Muscle layer of colon (tissue), 2 donors: ENCODE measurements at regions not wholly inside any gene's neighbourhood (a gene's known extent, or its start where the extent isn't known, plus 50 kb on each side); places are given as distances from the start of the nearest gene placed in this dataset.

Experiments used
- H3K27ac ChIP-seq: one replicate; pipeline ENCODE4 v1.7.0; 2013; ENCODE audit warnings: low read depth, mild to moderate bottlenecking, low read length, moderate library complexity
- H3K27me3 ChIP-seq, 2 donors: one replicate each; pipeline ENCODE4 v1.7.0; 2013; ENCODE audit warnings: low read length in 2 of 2, mild to moderate bottlenecking in 2 of 2; ENCODE audit not compliant: insufficient read depth in 2 of 2, control insufficient read depth in 1 of 2
- H3K36me3 ChIP-seq: one replicate; pipeline ENCODE4 v1.7.0; 2013; ENCODE audit warnings: mild to moderate bottlenecking, low read length; ENCODE audit not compliant: insufficient read depth
- H3K4me1 ChIP-seq: one replicate; pipeline ENCODE4 v1.7.0; 2013; ENCODE audit warnings: mild to moderate bottlenecking, low read length; ENCODE audit not compliant: insufficient read depth
- H3K4me3 ChIP-seq, 2 donors: one replicate each; pipeline ENCODE4 v1.7.0; 2013; ENCODE audit warnings: low read length in 2 of 2, low read depth in 1 of 2, mild to moderate bottlenecking in 1 of 2, moderate library complexity in 1 of 2
- H3K9ac ChIP-seq: one replicate; pipeline ENCODE4 v1.7.0; 2013; ENCODE audit warnings: low read length
- H3K9me3 ChIP-seq: one replicate; pipeline ENCODE4 v1.7.0; 2013; ENCODE audit warnings: mild to moderate bottlenecking, low read length
- donor health status: abdominal sarcoma.
- donor health status: Adenocarcinoma of cecum.

GRCh38 chr3:159631226-159631625 lies 357.4 kb upstream of the IL12A start:
- H3K27ac ChIP-seq, result no peak overlapping the region
- no peak overlapping the region for H3K9ac ChIP-seq
- no peaks in the 10 kb centered on the region for H3K27me3 ChIP-seq
- no peaks in the 10 kb centered on the region for H3K9me3 ChIP-seq
- no peaks in the 10 kb centered on the region for H3K36me3 ChIP-seq
- no peak overlapping the region for H3K4me3 ChIP-seq
- H3K4me1 ChIP-seq, result no peaks in the 10 kb centered on the region

- H3K27ac ChIP-seq, result no peak overlapping the region
- no peak overlapping the region for H3K9ac ChIP-seq
These were observed 356.5 kb upstream of the IL12A start for GRCh38 chr3:159632128-159632527.

GRCh38 chr3:159632851-159633250 lies 355.8 kb upstream of the IL12A start:
- Histone ChIP-seq H3K27ac (no peak overlapping the region), H3K27me3 (no peaks in the 10 kb centered on the region), H3K9ac (no peak overlapping the region), H3K36me3 (no peaks in the 10 kb centered on the region), H3K9me3 (no peaks in the 10 kb centered on the region), H3K4me3 (no peak overlapping the region), H3K4me1 (no peaks in the 10 kb centered on the region)

More at GRCh38 chr3:159632128-159632527, 356.5 kb upstream of the IL12A start:
- H3K9me3 ChIP-seq, result no peaks in the 10 kb centered on the region
- no peaks in the 10 kb centered on the region for H3K36me3 ChIP-seq
- no peaks in the 10 kb centered on the region for H3K27me3 ChIP-seq
- H3K4me1 ChIP-seq, result no peaks in the 10 kb centered on the region
- no peak overlapping the region for H3K4me3 ChIP-seq

- Histone ChIP-seq H3K9me3 (no peaks in the 10 kb centered on the region), H3K9ac (no peak overlapping the region), H3K27ac (no peak overlapping the region), H3K36me3 (no peaks in the 10 kb centered on the region), H3K27me3 (no peaks in the 10 kb centered on the region), H3K4me1 (no peaks in the 10 kb centered on the region), H3K4me3 (no peak overlapping the region)
These were observed 354.2 kb upstream of the IL12A start for GRCh38 chr3:159634483-159634882.

- H3K4me3 ChIP-seq, result no peak overlapping the region
- no peak overlapping the region for H3K27ac ChIP-seq
- H3K9me3 ChIP-seq, result no peaks in the 10 kb centered on the region
- no peaks in the 10 kb centered on the region for H3K27me3 ChIP-seq
- H3K36me3 ChIP-seq, result no peaks in the 10 kb centered on the region
- H3K9ac ChIP-seq, result no peak overlapping the region
- H3K4me1 ChIP-seq, result no peaks in the 10 kb centered on the region
These were observed 353.5 kb upstream of the IL12A start for GRCh38 chr3:159635047-159635641.

- no peaks in the 10 kb centered on the region for H3K9me3 ChIP-seq
- H3K9ac ChIP-seq, result no peak overlapping the region
- H3K4me3 ChIP-seq, result no peak overlapping the region
- H3K27ac ChIP-seq, result no peak overlapping the region
- H3K27me3 ChIP-seq, result no peaks in the 10 kb centered on the region
- H3K4me1 ChIP-seq, result no peaks in the 10 kb centered on the region
- no peaks in the 10 kb centered on the region for H3K36me3 ChIP-seq
These were observed 350.6 kb upstream of the IL12A start for GRCh38 chr3:159637883-159638542.

GRCh38 chr3:159640225-159640624 lies 348.4 kb upstream of the IL12A start:
- H3K4me1 ChIP-seq, result no peaks in the 10 kb centered on the region
- no peaks in the 10 kb centered on the region for H3K27me3 ChIP-seq
- no peaks in the 10 kb centered on the region for H3K36me3 ChIP-seq
- no peaks in the 10 kb centered on the region for H3K9me3 ChIP-seq
- no peak overlapping the region for H3K27ac ChIP-seq
- no peak overlapping the region for H3K9ac ChIP-seq
- H3K4me3 ChIP-seq, result no peak overlapping the region

GRCh38 chr3:159643406-159643805 lies 345.2 kb upstream of the IL12A start:
- H3K27ac ChIP-seq, result no peak overlapping the region
- no peaks in the 10 kb centered on the region for H3K36me3 ChIP-seq
- no peak overlapping the region for H3K4me3 ChIP-seq
- H3K4me1 ChIP-seq, result no peaks in the 10 kb centered on the region
- H3K9ac ChIP-seq, result no peak overlapping the region
- no peaks in the 10 kb centered on the region for H3K9me3 ChIP-seq
- no peaks in the 10 kb centered on the region for H3K27me3 ChIP-seq

- Histone ChIP-seq H3K9me3 (no peaks in the 10 kb centered on the region), H3K9ac (no peak overlapping the region), H3K27me3 (no peaks in the 10 kb centered on the region), H3K4me1 (no peaks in the 10 kb centered on the region), H3K4me3 (no peak overlapping the region), H3K36me3 (no peaks in the 10 kb centered on the region), H3K27ac (no peak overlapping the region)
These were observed 342.8 kb upstream of the IL12A start for GRCh38 chr3:159645874-159646273.

- Histone ChIP-seq H3K4me3 (no peak overlapping the region), H3K36me3 (no peaks in the 10 kb centered on the region), H3K27me3 (no peaks in the 10 kb centered on the region), H3K9ac (no peak overlapping the region), H3K27ac (no peak overlapping the region), H3K4me1 (no peaks in the 10 kb centered on the region), H3K9me3 (no peaks in the 10 kb centered on the region)
These were observed 338.7 kb upstream of the IL12A start for GRCh38 chr3:159649951-159650350.

GRCh38 chr3:159650726-159651125 lies 337.9 kb upstream of the IL12A start:
- Histone ChIP-seq H3K27me3 (no peaks in the 10 kb centered on the region), H3K27ac (no peak overlapping the region), H3K4me3 (no peak overlapping the region), H3K36me3 (no peaks in the 10 kb centered on the region), H3K4me1 (no peaks in the 10 kb centered on the region), H3K9me3 (no peaks in the 10 kb centered on the region), H3K9ac (no peak overlapping the region)

GRCh38 chr3:159652452-159652851 lies 336.2 kb upstream of the IL12A start:
- Histone ChIP-seq H3K9me3 (no peaks in the 10 kb centered on the region), H3K36me3 (no peaks in the 10 kb centered on the region), H3K27ac (no peak overlapping the region), H3K27me3 (no peaks in the 10 kb centered on the region), H3K9ac (no peak overlapping the region), H3K4me1 (no peaks in the 10 kb centered on the region), H3K4me3 (no peak overlapping the region)
